GM23338 (cell line): ENCODE measurements at regions not wholly inside any gene's neighbourhood (a gene's known extent, or its start where the extent isn't known, plus 50 kb on each side); places are given as distances from the start of the nearest gene placed in this dataset.

Experiments used
- ATAC-seq: fragments of 200-7000 bp; cut with Tn5 transposase; 3 replicates; pipeline ENCODE4 v1.9.1; 2020
- DNase-seq: peaks from one replicate; pipeline ENCODE4 v3.0.0-alpha.2; 2015; ENCODE audit warnings: low spot score
- H2AFZ ChIP-seq: fragments of 200-600 bp; sonication (generic); 2 replicates; pipeline ENCODE4 v1.8.0; 2016; ENCODE audit warnings: antibody characterized with exemption, mild to moderate bottlenecking, moderate library complexity
- H3F3A ChIP-seq: fragments of 200-600 bp; sonication (generic); replicated peaks from 2 replicates; pipeline ENCODE4 v1.8.0; 2017; ENCODE audit warnings: antibody characterized with exemption, mixed run types, low read depth
- H3K27ac ChIP-seq: fragments of 200-600 bp; sonication (generic); 2 replicates; pipeline ENCODE4 v1.6.1; 2016; ENCODE audit warnings: low read depth
- H3K27me3 ChIP-seq: fragments of 200-600 bp; sonication (generic); 2 replicates; pipeline ENCODE4 v1.8.0; 2016; ENCODE audit warnings: mild to moderate bottlenecking, mixed run types, moderate library complexity; ENCODE audit not compliant: insufficient read depth
- H3K36me3 ChIP-seq: fragments of 200-600 bp; sonication (generic); 2 replicates; pipeline ENCODE4 v1.8.0; 2016; ENCODE audit warnings: mild to moderate bottlenecking; ENCODE audit not compliant: insufficient read depth
- H3K4me1 ChIP-seq: fragments of 200-600 bp; sonication (generic); 2 replicates; pipeline ENCODE4 v1.8.0; 2016; ENCODE audit warnings: mild to moderate bottlenecking, moderate library complexity; ENCODE audit not compliant: insufficient read depth
- H3K4me2 ChIP-seq: fragments of 200-600 bp; sonication (generic); 2 replicates; pipeline ENCODE4 v1.7.1; 2017; ENCODE audit warnings: mixed run types
- H3K4me3 ChIP-seq: fragments of 200-600 bp; sonication (generic); 2 replicates; pipeline ENCODE4 v1.6.1; 2016; ENCODE audit warnings: mixed run types
- H3K79me2 ChIP-seq: fragments of 200-600 bp; sonication (generic); replicated peaks from 2 replicates; pipeline ENCODE4 v1.8.0; 2017; ENCODE audit warnings: mild to moderate bottlenecking; ENCODE audit not compliant: insufficient read depth
- H3K9me2 ChIP-seq: fragments of 200-600 bp; sonication (generic); 2 replicates; pipeline ENCODE4 v1.8.0; 2017; ENCODE audit not compliant: insufficient read depth
- H4K20me1 ChIP-seq: fragments of 200-600 bp; sonication (generic); replicated peaks from 2 replicates; pipeline ENCODE4 v1.8.0; 2017; ENCODE audit warnings: mild to moderate bottlenecking; ENCODE audit not compliant: insufficient read depth
- H3K27ac Mint-ChIP-seq: 2 replicates; pipeline ENCODE4 v1.8.0; 2020; ENCODE audit warnings: inconsistent platforms, mild to moderate bottlenecking, moderate library complexity, mixed read lengths
- H3K27me3 Mint-ChIP-seq: 3 replicates; pipeline ENCODE4 v1.8.0; 2022; ENCODE audit warnings: low read depth, mild to moderate bottlenecking, moderate library complexity, mixed read lengths, inconsistent platforms; ENCODE audit not compliant: insufficient read depth, poor library complexity
- H3K36me3 Mint-ChIP-seq: 3 replicates; pipeline ENCODE4 v1.8.0; 2021; ENCODE audit warnings: low read depth, mild to moderate bottlenecking, inconsistent platforms, moderate library complexity, mixed read lengths
- H3K4me1 Mint-ChIP-seq: 3 replicates; pipeline ENCODE4 v1.8.0; 2020; ENCODE audit warnings: mild to moderate bottlenecking, inconsistent platforms, mixed read lengths
- H3K4me3 Mint-ChIP-seq: 3 replicates; pipeline ENCODE4 v1.8.0; 2021; ENCODE audit warnings: moderate library complexity, mild to moderate bottlenecking, inconsistent platforms, mixed read lengths
- H3K9me3 Mint-ChIP-seq: 3 replicates; pipeline ENCODE4 v1.8.0; 2020; ENCODE audit warnings: moderate library complexity, mild to moderate bottlenecking, inconsistent platforms, mixed read lengths
- CREB1 ChIP-seq: fragments of 250-450 bp; sonication (Bioruptor Pico); IDR thresholded peaks from 2 replicates; pipeline ENCODE4 v1.5.0; 2020; ENCODE audit warnings: low read depth, mild to moderate bottlenecking, moderate library complexity
- ETS1 ChIP-seq: IDR thresholded peaks from 2 replicates; pipeline ENCODE4 v1.6.1; 2016; ENCODE audit warnings: antibody characterized with exemption
- EZH2 ChIP-seq: fragments of 200-600 bp; sonication (generic); IDR thresholded peaks from one replicate; pipeline ENCODE4 v1.8.0; 2017; ENCODE audit warnings: antibody characterized with exemption, mild to moderate bottlenecking, low read depth; ENCODE audit not compliant: unreplicated experiment
- EZH2phosphoT487 ChIP-seq: fragments of 200-600 bp; sonication (generic); IDR thresholded peaks from one replicate; pipeline ENCODE4 v1.8.1; 2018; ENCODE audit warnings: antibody characterized with exemption; ENCODE audit not compliant: unreplicated experiment
- JUNB ChIP-seq: IDR thresholded peaks from one replicate; pipeline ENCODE4 v1.6.1; 2016; ENCODE audit warnings: antibody characterized with exemption; ENCODE audit not compliant: unreplicated experiment
- NANOG ChIP-seq: IDR thresholded peaks from 2 replicates; pipeline ENCODE4 v1.6.1; 2016; ENCODE audit warnings: antibody characterized with exemption, borderline replicate concordance
- POLR2AphosphoS5 ChIP-seq: IDR thresholded peaks from 2 replicates; pipeline ENCODE4 v1.6.1; 2016; ENCODE audit warnings: antibody characterized with exemption, low read depth
- STAT1 ChIP-seq: IDR thresholded peaks from one replicate; pipeline ENCODE4 v1.6.1; 2016; ENCODE audit warnings: antibody characterized with exemption; ENCODE audit not compliant: unreplicated experiment
- ZNF114 ChIP-seq: fragments of 250-450 bp; sonication (Bioruptor Pico); IDR thresholded peaks from 2 replicates; pipeline ENCODE4 v1.5.0; 2020; ENCODE audit warnings: mild to moderate bottlenecking, moderate library complexity
- TF ChIP-seq, protein P1 (sequence below): IDR thresholded peaks from one replicate; pipeline ENCODE4 v1.6.1; 2018; ENCODE audit warnings: antibody characterized with exemption; ENCODE audit not compliant: unreplicated experiment

DNA sequence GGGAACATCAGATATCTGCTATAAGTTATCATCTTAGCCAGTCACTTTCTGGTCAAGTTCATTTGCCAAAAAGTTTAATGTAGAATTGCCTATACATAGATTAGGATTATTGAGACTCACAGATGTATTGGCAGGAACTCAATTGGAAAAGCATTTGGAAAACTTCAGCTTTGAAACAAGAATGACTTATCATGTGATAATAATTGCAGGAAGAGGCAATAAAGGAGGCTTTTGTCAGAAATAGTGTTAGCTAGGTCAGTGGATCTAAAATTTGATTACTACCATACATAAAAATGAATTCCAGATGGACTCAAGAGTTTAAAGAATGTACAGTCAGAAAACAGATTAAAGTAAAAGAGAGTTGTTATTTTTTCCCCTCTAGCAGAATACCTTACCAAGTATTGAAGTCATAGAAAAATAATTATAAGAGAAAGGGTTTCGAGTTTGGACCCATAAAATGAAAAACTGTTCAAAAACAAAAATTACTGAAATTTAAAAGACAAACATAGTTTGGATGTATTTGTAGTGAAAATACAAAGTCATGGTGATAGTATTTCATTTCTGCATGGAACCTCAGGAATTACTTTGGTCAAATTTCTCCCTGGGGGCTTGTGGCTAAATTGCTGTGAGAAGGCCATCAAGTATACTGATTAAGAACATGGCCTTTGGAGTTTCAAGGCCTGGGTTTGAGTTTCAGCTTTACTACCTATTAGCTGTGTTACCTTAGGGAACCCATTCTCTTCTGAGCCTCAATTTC lies 159.9 kb downstream of the TMEM38B start:
- no peaks in the 10 kb centered on the region for H3K4me1 ChIP-seq
- no peak overlapping the region for H3K4me2 ChIP-seq
- H3K27ac ChIP-seq, result no peak overlapping the region
- no peak overlapping the region for H3K4me3 ChIP-seq
- Mint-ChIP-seq H3K27me3 (no peaks in the 10 kb centered on the region), H3K4me3 (no peak overlapping the region), H3K36me3 (no peaks in the 10 kb centered on the region), H3K27ac (no peak overlapping the region), H3K9me3 (no peaks in the 10 kb centered on the region), H3K4me1 (peaks cover 5% of the 10 kb centered on the region; the same call in 2 of the 3 replicates)
- H3K9me2 ChIP-seq, result no peaks in the 10 kb centered on the region
- H3K27me3 ChIP-seq, result no peaks in the 10 kb centered on the region
- no peak for ATAC-seq
- no peak for DNase-seq
- no peaks in the 10 kb centered on the region for H3K79me2 ChIP-seq
- no peak for TF ChIP-seq JUNB
- TF ChIP-seq EZH2phosphoT487, result no peak
- TF ChIP-seq POLR2AphosphoS5, result no peak
- no peak for TF ChIP-seq CREB1
- no peak for TF ChIP-seq ETS1
- TF ChIP-seq, protein P1, sequence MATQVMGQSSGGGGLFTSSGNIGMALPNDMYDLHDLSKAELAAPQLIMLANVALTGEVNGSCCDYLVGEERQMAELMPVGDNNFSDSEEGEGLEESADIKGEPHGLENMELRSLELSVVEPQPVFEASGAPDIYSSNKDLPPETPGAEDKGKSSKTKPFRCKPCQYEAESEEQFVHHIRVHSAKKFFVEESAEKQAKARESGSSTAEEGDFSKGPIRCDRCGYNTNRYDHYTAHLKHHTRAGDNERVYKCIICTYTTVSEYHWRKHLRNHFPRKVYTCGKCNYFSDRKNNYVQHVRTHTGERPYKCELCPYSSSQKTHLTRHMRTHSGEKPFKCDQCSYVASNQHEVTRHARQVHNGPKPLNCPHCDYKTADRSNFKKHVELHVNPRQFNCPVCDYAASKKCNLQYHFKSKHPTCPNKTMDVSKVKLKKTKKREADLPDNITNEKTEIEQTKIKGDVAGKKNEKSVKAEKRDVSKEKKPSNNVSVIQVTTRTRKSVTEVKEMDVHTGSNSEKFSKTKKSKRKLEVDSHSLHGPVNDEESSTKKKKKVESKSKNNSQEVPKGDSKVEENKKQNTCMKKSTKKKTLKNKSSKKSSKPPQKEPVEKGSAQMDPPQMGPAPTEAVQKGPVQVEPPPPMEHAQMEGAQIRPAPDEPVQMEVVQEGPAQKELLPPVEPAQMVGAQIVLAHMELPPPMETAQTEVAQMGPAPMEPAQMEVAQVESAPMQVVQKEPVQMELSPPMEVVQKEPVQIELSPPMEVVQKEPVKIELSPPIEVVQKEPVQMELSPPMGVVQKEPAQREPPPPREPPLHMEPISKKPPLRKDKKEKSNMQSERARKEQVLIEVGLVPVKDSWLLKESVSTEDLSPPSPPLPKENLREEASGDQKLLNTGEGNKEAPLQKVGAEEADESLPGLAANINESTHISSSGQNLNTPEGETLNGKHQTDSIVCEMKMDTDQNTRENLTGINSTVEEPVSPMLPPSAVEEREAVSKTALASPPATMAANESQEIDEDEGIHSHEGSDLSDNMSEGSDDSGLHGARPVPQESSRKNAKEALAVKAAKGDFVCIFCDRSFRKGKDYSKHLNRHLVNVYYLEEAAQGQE, result no peak
- no peak for TF ChIP-seq EZH2
- TF ChIP-seq ZNF114, result no peak
- TF ChIP-seq NANOG, result no peak
- TF ChIP-seq STAT1, result no peak
- no peaks in the 10 kb centered on the region for H3F3A ChIP-seq
- H2AFZ ChIP-seq, result no peak overlapping the region
- H4K20me1 ChIP-seq, result no peaks in the 10 kb centered on the region
- no peaks in the 10 kb centered on the region for H3K36me3 ChIP-seq
